HG03571 (cell line): ENCODE measurements at regions not wholly inside any gene's neighbourhood (a gene's known extent, or its start where the extent isn't known, plus 50 kb on each side); places are given as distances from the start of the nearest gene placed in this dataset.
"Not testable (repeated sequence)": the region's sequence is repeated elsewhere in the genome, so short reads cannot be mapped to it uniquely, and the experiment has no call there.

Source experiments
- ATAC-seq: cut with Tn5 transposase; IDR thresholded peaks from one replicate; pipeline ENCODE4 v1.9.1; 2021; ENCODE audit not compliant: unreplicated experiment

DNA sequence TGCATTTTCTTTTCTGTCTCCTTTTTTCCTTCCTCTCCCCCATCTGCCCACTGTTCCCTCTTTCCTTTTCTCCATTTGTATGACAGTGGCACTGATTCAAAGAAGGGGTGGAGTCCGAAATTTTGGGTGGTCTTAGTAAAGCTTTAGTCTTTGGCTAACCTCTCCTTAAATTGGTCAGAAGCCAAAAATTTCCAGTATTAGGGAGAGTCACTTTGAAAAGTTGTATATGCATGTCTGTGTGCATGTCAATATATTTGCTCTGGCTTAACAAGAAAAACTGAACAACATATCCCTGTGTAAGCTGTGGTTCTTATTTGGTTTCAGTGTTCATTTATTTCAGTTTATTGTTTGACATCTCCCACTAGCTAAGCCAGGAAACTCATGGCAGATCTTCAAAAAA is 314.8 kb upstream of the CXADR start:
- ATAC-seq = no peak

DNA sequence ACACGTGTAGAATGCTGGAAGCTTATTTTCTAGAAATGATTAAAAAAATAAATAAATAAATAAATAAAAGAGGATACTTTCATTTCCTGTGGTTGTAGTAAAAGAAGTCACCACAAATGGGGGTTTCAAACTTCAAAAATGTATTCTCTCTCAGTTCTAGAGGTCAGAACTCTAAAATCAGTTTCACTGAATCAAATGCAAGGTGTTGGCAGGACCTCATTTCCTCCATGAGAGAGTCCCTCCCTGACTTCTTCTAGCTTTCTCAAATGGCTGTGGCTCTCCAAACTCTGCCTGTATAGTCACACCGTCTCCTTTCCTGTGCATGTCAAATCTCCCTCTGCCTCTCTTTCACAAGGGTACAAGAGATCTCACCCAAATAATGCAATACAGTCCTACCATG is 312.6 kb upstream of the CXADR start:
- no peak for ATAC-seq

DNA sequence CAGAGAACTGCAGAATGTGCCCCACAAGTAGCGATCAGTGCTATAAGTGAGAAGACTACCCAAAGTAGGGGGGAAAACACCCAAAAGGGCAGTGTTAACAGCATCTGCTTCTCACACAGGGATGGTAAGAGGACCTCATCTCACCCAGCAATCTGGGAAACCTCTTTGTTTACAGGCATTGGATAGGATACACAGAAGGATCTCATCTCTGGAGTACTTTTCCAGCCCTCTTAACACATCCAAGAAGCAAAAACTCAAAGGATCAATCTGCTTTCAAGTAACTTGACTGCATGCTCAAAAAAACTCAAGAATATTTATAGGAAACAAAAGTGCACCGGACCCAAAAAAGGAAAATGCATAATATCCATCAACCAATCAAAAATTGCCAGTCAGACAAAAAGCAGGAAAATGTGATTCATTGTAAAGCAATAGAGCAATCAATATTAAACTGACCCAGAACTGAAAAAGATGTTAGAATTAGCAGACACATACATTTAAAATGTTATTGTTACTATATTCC is 311.0 kb upstream of the CXADR start:
- no peak for ATAC-seq

DNA sequence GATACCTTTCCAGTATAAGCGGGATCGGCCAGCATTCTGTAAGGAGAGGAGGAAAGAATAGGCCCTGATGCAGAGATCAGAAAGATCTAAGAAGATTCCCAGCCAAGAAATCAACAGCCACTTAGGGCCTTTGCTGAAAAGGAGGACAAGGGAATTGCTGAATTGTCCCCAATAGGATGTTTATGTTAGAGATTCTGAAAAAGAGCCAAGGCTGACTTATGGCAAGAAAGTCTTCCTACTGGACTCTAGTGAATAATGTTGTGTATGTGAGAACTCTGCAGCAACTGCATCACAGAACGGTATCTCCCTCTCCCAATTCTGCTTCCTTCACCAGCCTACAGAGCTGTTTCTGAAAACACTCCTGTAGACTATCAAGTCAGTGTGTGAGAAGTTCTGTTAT is 298.0 kb upstream of the CXADR start:
- ATAC-seq = no peak

DNA sequence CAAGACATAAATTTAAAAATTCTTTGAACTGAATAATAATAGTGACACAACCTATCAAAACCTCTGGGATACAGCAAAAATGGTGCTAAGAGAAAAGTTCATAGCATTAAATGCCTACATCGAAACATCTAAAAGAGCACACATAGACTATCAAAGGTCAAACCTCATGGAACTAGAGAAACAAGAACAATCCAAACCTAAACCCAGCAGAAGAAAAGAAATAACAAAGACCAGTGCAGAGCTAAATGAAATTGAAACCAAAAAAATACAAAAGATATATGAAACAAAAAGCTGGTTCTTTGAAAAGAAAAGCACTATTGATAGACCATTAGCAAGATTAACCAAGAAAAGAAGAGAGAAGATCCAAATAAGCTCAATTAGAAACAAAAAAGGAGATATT is 293.8 kb upstream of the CXADR start:
- not testable (repeated sequence) for ATAC-seq

DNA sequence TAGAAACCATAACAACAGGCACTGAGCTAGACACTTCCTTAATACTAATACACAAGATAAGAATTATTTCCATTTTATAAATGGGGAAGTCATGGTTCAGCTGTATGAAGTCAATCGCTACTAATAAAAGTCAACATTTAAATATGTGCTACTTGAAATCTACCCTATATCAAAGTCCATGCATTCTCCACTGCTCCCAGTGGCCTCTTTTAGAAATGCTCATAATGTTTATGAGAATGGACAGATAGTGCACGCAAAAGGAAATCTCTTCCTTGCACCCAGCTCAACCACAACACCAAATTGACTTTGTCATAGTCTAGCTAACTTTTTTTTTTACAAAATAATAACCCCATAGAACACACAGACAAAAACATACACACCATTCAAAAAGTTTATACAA is 281.7 kb upstream of the CXADR start:
- no peak for ATAC-seq

DNA sequence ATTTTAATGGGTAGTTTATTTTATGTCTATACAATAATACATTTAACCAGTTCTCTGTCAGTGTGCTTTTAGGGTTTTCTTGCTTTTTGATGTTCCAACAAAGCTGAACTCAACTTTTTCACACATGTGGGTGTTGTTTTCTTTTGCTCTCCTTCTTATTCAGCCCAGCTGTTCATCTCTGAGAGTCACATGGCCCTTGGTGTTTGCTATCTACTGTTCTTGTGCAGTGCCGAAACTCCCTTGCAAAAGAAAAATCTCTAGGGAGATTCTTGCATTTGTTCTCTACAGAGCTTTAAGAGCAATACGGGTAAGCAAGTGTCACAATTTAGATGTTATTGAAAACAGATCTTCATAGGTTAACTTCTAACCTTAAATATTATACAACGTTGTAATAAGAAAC is 281.1 kb upstream of the CXADR start:
- no peak for ATAC-seq

DNA sequence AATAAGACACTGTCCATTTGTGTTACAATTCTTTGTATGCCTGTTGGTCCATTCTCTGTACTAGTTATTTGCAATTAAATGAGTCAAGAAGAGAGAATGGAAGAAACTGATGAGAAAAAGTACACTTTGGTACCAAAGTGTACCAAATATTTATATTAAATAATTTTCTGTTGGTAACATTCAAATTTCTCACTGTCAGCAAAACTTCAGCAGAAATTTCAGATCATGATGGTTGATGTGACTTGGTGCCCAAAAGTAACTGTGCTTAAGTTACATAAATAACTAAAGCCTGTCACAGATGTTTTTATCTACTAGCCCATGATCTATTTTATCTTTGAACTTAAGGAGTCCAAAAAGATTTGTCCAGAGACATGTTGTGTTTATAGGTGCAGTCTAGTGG is 274.4 kb upstream of the CXADR start:
- no peak for ATAC-seq

DNA sequence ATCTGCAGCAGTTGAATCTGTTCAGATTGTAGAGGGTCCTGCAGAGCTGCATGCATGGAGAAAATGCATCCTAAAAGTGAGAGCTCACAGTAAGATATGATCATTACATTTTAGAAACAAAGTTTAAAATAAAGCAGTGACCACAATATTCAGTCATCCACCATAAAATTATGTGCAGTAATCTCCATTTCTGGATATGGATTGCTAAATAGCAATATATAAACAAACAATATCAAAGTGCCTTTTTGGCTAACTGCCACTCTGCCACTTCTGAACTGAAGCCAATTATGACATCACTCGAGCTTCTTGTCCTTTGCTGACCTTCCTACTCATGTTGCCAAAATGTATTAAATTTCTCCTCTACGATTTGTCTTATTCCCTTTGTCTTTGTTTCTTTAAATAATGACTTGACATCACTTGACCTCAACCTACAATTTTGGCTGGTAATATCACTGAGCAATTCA is 262.0 kb upstream of the CXADR start:
- ATAC-seq = no peak

DNA sequence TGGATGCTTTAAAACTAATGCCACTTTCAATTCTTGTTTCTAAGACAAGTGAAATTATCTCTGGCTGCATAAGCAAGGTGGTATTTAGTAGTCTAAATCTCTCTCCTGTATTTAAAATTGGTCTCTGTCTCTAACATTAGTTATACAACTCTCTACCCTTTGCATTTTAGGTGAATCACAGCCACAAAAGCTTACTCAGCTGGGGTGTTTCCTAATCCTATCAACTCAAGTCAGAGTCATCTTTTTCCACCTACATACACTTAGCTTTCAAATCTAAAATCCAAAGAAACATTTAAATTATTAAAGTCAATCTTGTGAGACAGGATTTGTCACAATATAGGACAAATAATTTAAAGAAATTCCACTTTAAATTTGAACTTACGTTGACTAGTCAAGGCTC is 255.1 kb upstream of the CXADR start:
- ATAC-seq = no peak

DNA sequence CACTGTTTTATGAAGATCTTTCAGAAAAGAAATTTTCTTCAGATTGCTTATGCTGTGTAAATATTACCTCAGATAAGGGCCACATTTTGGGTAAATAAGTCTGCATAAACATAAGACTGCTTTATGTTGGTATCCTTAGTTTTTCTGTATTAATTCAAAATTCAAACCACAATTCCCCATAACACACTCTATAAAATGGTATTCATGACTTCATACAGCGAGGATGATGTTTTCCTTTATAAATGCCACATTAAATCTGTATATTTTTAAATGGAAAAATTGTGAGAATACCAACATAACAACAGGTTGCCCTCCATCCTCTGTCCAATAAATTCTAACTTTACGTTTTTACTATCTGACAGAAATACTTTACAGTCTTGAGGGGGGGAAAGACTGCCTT is 248.7 kb upstream of the CXADR start:
- no peak for ATAC-seq

DNA sequence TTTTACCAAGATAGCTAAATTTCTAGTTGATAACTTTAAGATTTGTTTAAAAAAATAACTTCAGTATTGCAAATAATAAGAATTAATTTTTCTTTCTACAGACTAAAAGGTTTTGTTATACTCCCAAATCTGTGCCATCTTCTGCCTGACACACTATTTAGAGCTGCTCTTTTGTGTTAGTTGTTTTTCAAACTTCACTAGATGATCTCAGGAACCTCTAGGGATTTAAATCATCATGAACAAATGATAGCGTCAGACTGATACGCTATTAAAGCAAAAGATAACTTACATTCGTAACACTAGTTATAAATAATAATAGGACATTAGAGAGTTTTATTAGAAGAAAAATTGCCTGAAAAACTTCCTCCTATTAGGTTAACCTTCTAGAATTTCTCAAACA is 243.1 kb upstream of the CXADR start:
- ATAC-seq = no peak

DNA sequence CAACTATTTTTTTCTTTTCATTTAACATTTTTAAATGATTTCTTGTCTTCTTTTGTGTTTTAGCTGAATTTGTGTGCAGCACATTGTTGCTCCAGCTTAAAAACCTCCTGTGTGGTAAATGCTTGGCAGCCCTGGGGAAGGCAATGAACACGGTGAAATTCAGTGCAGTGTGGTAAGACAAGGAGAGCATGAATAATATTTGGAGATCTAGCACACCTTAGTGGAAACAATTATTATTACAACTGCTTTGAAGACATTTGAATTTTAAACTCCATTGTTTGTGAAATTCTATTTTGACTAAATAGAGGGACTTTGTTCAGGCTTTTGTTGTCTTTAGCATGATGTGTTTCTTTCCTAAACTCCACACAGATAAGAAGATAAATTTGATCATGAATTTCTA is 242.6 kb upstream of the CXADR start:
- no peak for ATAC-seq

DNA sequence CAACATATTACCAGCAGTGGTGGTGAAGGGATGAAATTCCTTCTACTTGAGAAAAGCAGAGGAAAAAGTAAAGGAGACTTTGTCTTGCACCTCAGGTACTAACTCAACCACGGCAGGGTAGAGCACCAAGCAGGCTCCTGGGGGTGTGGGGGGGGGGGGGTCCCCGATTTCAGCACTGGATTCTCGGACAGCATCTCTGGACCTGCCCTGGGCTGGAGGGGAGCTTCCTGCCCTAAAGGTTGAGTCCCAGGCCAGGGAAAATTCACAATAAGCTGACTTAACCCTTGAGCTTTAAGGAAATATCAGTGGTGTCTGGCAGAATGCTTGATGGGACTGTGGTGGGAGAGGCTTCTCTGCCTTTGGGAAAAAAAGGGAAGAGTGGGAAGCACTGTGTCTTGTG is 233.2 kb upstream of the CXADR start:
- ATAC-seq = no peak

DNA sequence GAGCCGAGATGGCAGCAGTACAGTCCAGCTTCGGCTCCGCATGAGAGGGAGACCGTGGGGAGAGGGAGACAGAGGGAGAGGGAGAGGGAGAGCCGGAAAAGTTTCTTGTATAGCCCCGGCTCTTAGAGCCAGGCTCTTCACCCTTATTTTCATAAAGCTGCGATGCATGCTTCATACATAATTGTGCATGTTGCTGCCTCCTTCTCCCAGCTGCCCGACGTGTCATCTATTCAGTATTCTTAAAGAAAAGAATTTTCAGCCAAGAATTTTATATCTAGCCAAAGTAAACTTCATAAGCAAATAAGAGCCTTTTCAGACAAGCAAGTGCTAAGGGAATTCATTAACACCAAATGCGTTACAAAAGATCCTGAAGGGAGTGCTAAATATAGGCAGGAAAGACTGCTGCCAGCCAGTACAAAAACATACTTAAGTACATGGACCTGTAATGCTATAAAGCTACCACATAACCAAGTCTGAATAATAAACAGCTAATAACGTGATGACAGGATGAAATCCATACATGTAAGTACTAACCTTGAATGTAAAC is 219.8 kb upstream of the CXADR start:
- ATAC-seq = not testable (repeated sequence)

DNA sequence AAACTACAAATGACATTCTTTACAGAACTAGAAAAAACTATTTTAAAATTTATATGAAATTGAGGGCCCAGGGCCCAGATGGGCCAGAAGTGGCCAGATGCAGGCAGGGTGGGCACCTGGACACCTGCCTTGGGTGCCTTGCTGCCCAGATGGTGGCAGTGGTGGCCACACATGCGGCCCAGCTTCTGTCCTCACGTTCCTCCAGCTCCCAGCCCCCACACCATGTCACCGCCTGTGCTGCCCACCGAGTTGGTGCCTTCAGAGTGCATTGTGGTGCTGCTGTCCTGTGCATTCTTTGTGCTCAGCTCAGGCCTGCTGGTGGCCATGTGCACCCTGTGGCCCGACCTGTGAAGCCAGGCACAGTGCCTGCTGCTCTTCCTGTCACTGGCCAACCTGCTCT is 216.8 kb upstream of the CXADR start:
- no peak for ATAC-seq

DNA sequence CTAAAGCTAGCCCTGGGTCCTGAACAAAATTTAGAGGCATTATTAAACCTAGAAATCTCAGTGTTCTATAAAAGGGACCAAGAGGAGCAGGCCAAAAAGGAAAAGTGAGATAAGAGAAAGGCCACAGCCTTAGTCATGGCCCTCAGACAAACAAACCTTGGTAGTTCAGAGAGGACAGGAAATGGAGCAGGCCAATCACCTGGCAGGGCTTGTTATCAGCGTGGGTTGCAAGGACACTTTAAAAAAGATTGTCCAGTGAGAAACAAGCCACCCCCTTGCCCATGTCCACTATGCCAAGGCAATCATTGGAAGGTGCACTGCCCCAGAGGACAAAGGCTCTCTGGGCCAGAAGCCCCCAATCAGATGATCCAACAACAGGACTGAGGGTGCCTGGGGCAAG is 213.3 kb upstream of the CXADR start:
- not testable (repeated sequence) for ATAC-seq

DNA sequence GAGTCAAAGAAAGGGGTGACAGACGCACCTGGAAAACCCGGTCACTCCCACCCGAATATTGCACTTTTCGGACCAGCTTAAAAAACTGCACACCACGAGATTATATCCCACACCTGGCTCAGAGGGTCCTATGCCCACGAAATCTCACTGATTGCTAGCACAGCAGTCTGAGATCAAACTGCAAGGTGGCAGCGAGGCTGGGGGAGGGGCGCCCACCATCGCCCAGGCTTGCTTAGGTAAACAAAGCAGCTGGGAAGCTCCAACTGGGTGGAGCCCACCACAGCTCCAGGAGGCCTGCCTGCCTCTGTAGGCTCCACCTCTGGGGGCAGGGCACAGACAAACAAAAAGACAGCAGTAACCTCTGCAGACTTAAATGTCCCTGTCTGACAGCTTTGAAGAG is 185.1 kb upstream of the CXADR start:
- not testable (repeated sequence) for ATAC-seq

DNA sequence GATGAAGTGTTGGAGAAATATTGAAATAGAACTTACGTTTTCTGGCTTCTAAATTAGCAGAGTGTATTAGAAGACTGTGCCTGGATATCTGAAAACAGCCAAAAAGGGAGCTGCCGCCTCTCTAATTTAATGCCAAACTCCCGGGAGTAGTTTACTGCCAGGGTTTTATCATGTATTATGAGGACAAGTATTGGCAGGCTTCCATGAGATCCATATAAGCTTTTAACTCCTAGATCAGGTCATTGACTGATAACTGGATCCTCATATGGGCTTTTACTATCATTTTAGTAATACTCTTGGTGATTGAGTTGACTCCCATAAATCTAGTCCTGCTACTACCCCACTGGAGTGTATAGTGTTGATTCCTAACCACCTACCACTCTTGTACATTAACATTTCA is 178.4 kb upstream of the CXADR start:
- no peak for ATAC-seq

DNA sequence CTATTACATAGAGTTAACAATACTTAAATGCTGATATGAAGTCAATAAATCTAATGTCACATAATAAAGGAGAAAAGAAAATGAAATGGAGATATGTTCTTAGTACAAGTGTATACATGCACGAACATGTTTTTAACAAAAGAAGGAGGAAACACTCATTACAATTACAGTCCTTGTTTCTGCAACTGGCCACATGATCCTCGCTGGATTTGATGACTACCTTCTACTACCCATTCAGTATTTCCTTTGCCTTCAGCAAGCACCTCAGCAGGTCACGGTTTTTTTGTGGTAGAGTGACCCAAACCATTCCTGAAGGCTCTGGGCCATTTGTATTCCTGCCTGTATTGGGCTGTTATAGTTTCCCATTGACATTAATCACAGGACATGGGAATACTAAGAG is 172.8 kb upstream of the CXADR start:
- ATAC-seq = no peak

DNA sequence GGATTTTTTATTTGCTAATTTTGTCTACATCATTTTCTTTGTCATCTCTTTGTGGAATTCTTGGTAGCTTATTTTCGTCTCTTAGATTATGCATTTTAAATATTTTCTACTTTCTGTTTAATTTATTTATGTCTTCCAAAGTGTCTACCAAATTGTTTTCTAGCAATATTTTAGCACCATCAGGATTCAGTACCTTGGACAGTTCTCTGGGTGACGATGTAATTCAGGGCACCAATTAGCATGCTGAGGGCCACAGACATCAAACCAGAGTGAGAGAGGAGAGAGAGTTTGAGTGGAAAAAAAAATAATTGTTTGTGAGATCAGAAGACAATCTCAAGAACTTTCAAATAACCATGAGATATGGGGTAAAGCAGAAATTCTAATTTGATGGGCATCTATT is 169.8 kb upstream of the CXADR start:
- ATAC-seq = no peak

DNA sequence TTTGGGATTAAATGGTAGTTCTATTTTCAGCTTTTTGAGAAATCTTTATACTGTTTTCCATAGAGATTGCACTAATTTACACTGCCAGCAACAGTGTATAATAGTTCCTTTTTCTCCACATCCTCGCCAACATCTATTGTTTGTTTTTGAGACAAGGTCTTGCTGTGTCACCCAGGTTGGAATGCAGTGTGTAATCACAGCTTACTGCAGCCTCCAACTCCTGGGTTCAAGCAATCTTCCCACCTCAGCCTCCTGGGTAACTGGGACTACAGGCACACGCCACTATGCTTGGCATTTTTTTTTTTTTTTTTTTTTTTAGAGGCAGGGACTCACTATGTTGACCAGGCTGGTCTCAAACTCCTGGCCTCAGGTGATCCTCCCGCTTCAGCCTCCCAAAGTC is 164.5 kb upstream of the CXADR start:
- no peak for ATAC-seq

DNA sequence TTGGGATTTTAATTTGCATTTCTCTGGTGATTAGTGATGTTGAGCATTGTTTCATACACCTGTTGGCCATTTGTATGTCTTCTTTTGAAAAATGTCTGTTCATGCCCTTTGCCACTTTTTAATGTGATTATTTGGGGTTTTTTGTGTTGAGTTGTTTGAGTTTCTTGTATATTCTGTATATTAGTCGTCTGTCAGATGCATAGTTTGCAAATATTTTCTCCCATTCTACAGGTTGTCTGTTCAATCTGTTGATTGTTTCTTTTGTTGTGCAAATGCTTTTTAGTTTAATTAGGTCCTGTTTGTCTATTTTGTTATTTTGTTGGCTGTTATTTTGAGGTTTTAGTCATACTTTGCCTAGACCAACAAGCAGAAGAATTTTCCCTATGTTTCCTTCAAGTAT is 164.0 kb upstream of the CXADR start:
- ATAC-seq = no peak

DNA sequence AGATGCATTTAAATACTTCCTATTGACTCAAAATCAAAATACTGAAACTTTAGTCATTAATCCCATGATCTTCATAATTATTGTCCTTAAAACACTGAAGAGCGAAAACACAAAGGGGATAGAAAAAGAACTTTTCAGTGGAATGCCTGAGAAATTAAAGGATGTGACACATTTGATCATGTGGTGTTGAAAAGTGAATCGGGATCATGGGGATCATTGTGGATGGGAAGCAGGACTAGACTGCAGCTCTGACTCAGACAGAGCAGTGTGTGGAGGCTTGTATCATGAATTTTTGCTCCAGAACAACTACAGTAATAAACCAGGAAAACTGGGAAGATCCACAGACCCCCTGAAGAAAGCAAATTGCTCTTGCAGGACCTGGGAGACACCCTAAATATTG is 161.1 kb upstream of the CXADR start:
- ATAC-seq = no peak
